ENCODE measurements at regions not wholly inside any gene's neighbourhood (a gene's known extent, or its start where the extent isn't known, plus 50 kb on each side); places are given as distances from the start of the nearest gene placed in this dataset.

DNA sequence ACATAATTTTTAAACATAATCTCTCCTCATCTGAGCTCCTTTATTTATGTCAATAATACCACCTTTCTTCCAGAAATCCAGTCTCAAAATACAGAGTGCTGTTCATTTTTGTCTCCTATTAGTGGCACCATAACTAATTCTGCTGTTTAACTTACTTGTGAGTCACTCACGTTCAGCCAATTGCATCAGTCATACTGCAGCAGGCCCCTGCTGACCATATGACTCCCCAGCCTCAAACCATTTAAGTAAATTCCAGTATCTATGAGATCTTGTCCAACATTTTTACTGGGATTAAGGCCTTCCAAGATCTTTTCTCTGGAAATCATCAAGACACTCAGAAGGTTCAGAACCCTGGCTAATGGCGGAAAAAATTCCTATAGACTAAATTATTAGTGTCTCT lies 982.2 kb upstream of the MAP3K7 start:
- H4K20me1 ChIP-seq (ENCODE audit: insufficient read depth, low read length) = no peaks in the 10 kb centered on the region
- H3F3A ChIP-seq (ENCODE audit: insufficient read depth, low read length) = no peaks in the 10 kb centered on the region
- TF ChIP-seq, protein P1, sequence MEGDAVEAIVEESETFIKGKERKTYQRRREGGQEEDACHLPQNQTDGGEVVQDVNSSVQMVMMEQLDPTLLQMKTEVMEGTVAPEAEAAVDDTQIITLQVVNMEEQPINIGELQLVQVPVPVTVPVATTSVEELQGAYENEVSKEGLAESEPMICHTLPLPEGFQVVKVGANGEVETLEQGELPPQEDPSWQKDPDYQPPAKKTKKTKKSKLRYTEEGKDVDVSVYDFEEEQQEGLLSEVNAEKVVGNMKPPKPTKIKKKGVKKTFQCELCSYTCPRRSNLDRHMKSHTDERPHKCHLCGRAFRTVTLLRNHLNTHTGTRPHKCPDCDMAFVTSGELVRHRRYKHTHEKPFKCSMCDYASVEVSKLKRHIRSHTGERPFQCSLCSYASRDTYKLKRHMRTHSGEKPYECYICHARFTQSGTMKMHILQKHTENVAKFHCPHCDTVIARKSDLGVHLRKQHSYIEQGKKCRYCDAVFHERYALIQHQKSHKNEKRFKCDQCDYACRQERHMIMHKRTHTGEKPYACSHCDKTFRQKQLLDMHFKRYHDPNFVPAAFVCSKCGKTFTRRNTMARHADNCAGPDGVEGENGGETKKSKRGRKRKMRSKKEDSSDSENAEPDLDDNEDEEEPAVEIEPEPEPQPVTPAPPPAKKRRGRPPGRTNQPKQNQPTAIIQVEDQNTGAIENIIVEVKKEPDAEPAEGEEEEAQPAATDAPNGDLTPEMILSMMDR (IDR thresholded peaks at IDR 0.05; ENCODE audit: low read length) = no peak
- TF ChIP-seq EZH2phosphoT487 (IDR thresholded peaks at IDR 0.05; ENCODE audit: low read length) (no peak), EZH2 (optimal IDR thresholded peaks at IDR 0.05; ENCODE audit: low read depth, low read length) (no peak)
- no peak overlapping the region for H3K4me2 ChIP-seq (ENCODE audit: low read depth, low read length)
- no peaks in the 10 kb centered on the region for H3K79me2 ChIP-seq (ENCODE audit: low read length)
- no peaks in the 10 kb centered on the region for H3K9me2 ChIP-seq (replicated peaks; ENCODE audit: insufficient read depth, low read length)
- H3K9me3 ChIP-seq (replicated peaks; ENCODE audit: insufficient read depth, low read length) = no peaks in the 10 kb centered on the region
- 0 out of 2 replicates have a peak, but pooled peaks cover 6% of the 10 kb centered on the region for H3K4me1 ChIP-seq (ENCODE audit: low read length)
- H3K9ac ChIP-seq (ENCODE audit: low read length) = no peak overlapping the region
- H3K36me3 ChIP-seq (replicated peaks; ENCODE audit: insufficient read depth, low read length) = no peaks in the 10 kb centered on the region
- no peaks in the 10 kb centered on the region for H3K27me3 ChIP-seq (replicated peaks; ENCODE audit: insufficient read depth, low read length)
- no peak overlapping the region for H3K27ac ChIP-seq (ENCODE audit: low read length)
- DNase-seq = no peak
- no peak overlapping the region for H2AFZ ChIP-seq (ENCODE audit: low read length)
- no peak overlapping the region for H3K4me3 ChIP-seq (ENCODE audit: low read length)

DNA sequence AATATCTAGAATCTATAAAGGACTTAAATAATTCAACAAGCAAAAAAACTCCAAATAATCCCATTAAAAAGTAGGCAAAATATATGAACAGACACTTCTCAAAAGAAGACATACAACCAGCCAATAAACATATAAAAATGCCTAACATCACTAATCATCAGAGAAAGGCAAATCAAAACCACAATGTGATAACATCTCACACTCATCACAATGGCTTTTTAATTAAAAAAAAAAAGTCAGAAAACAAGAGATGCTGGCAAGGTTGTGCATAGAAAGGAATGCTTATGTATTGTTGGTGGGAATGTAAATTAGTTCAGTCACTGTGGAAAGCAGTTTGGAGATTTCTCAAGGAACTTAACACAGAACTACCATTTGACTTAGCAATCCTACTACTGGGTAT lies 979.6 kb upstream of the MAP3K7 start:
- Histone ChIP-seq H3K4me2 (ENCODE audit: low read depth, low read length) (no peak overlapping the region), H3K36me3 (replicated peaks; ENCODE audit: insufficient read depth, low read length) (no peaks in the 10 kb centered on the region), H3K9me3 (replicated peaks; ENCODE audit: insufficient read depth, low read length) (no peaks in the 10 kb centered on the region), H3K27me3 (replicated peaks; ENCODE audit: insufficient read depth, low read length) (no peaks in the 10 kb centered on the region), H3K4me3 (ENCODE audit: low read length) (no peak overlapping the region), H3K27ac (ENCODE audit: low read length) (no peak overlapping the region), H3F3A (ENCODE audit: insufficient read depth, low read length) (no peaks in the 10 kb centered on the region), H3K9ac (ENCODE audit: low read length) (no peak overlapping the region), H3K4me1 (ENCODE audit: low read length) (no peaks in the 10 kb centered on the region), H3K79me2 (ENCODE audit: low read length) (no peaks in the 10 kb centered on the region), H3K9me2 (replicated peaks; ENCODE audit: insufficient read depth, low read length) (no peaks in the 10 kb centered on the region), H2AFZ (ENCODE audit: low read length) (no peak overlapping the region), H4K20me1 (ENCODE audit: insufficient read depth, low read length) (no peaks in the 10 kb centered on the region)
- no peak for DNase-seq
- no peak for TF ChIP-seq EZH2 (optimal IDR thresholded peaks at IDR 0.05; ENCODE audit: low read depth, low read length)
- TF ChIP-seq, protein P1 (IDR thresholded peaks at IDR 0.05; ENCODE audit: low read length) = no peak

DNA sequence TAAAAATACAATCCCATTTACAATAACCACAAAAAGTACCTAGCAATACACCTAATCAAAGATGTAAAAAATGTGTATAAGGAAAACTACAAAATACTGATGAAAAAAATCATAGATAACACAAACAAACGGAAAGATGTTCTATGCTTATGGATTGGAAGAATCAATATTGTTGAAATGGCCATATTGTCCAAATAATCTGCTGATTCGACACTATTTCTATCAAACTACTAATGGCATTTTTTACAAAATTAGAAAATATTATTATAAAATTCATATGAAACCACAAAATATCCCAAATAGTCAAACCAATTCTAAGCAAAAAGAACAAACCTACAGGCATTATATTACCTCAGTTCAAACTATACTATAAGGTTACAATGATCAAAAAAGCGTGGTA lies 978.3 kb upstream of the MAP3K7 start:
- Histone ChIP-seq H3K27me3 (replicated peaks; ENCODE audit: insufficient read depth, low read length) (no peaks in the 10 kb centered on the region), H3K36me3 (replicated peaks; ENCODE audit: insufficient read depth, low read length) (no peaks in the 10 kb centered on the region), H3F3A (ENCODE audit: insufficient read depth, low read length) (no peaks in the 10 kb centered on the region), H3K9me3 (replicated peaks; ENCODE audit: insufficient read depth, low read length) (no peaks in the 10 kb centered on the region), H3K4me1 (ENCODE audit: low read length) (no peaks in the 10 kb centered on the region), H3K79me2 (ENCODE audit: low read length) (no peaks in the 10 kb centered on the region), H4K20me1 (ENCODE audit: insufficient read depth, low read length) (no peaks in the 10 kb centered on the region), H3K9ac (ENCODE audit: low read length) (no peak overlapping the region), H3K4me2 (ENCODE audit: low read depth, low read length) (no peak overlapping the region), H3K27ac (ENCODE audit: low read length) (no peak overlapping the region), H3K4me3 (ENCODE audit: low read length) (no peak overlapping the region), H3K9me2 (replicated peaks; ENCODE audit: insufficient read depth, low read length) (no peaks in the 10 kb centered on the region), H2AFZ (ENCODE audit: low read length) (no peak overlapping the region)
- DNase-seq = no peak
- TF ChIP-seq, protein P1 (IDR thresholded peaks at IDR 0.05; ENCODE audit: low read length) = no peak
- TF ChIP-seq EZH2phosphoT487 (IDR thresholded peaks at IDR 0.05; ENCODE audit: low read length) = no peak
- TF ChIP-seq EZH2 (optimal IDR thresholded peaks at IDR 0.05; ENCODE audit: low read depth, low read length) = no peak

Data from MM.1S (cell line).